ENCODE measurements at regions not wholly inside any gene's neighbourhood (a gene's known extent, or its start where the extent isn't known, plus 50 kb on each side); places are given as distances from the start of the nearest gene placed in this dataset.

- ATAC-seq (ENCODE audit: low read depth) (no peak), DNase-seq (no peak)
- Histone ChIP-seq H3K4me1 (ENCODE audit: control insufficient read depth, insufficient read depth, low read length) (no peaks in the 10 kb centered on the region), H3K9me3 (ENCODE audit: control insufficient read depth, insufficient read depth, low read length) (peaks cover 32% of the 10 kb centered on the region), H3K9me1 (ENCODE audit: insufficient read depth, low read length) (no peaks in the 10 kb centered on the region), H3K56ac (ENCODE audit: extremely low read depth, insufficient read depth, low read length) (no peak overlapping the region), H4K20me1 (ENCODE audit: insufficient read depth, low read length) (no peaks in the 10 kb centered on the region), H2AK9ac (replicated peaks; ENCODE audit: low read depth, low read length, poor library complexity) (no peak overlapping the region), H2BK5ac (ENCODE audit: low read depth, low read length, poor library complexity, severe bottlenecking) (no peak overlapping the region), H2AFZ (replicated peaks; ENCODE audit: low read length, poor library complexity) (no peak overlapping the region), H3K4ac (ENCODE audit: low read depth, low read length) (no peak overlapping the region), H3K23ac (ENCODE audit: low read depth, low read length) (no peak overlapping the region), H3K4me2 (ENCODE audit: low read depth, low read length) (no peak overlapping the region), H4K8ac (ENCODE audit: low read depth in 2 of 2, low read length in 2 of 2) (no peak overlapping the region), H3K27ac (ENCODE audit: insufficient read depth, low read length) (no peak overlapping the region), H2AK5ac (ENCODE audit: low read depth, low read length) (no peak overlapping the region), H2BK15ac (ENCODE audit: low read depth, low read length) (no peak overlapping the region), H3K14ac (replicated peaks; ENCODE audit: low read depth, low read length) (no peak overlapping the region), H3K18ac (ENCODE audit: low read depth, low read length) (no peak overlapping the region), H3K27me3 (ENCODE audit: control insufficient read depth, insufficient read depth, low read length) (no peaks in the 10 kb centered on the region), H3K4me3 (ENCODE audit: insufficient read depth, low read depth, low read length) (no peak overlapping the region), H2BK20ac (ENCODE audit: low read depth, low read length) (no peak overlapping the region), H4K91ac (ENCODE audit: insufficient read depth, low read depth, low read length) (no peak overlapping the region), H3K9ac (ENCODE audit: low read depth, low read length) (no peak overlapping the region), H4K5ac (ENCODE audit: low read depth, low read length) (no peak overlapping the region), H3K79me1 (ENCODE audit: low read depth in 1 of 2, low read length in 2 of 2) (no peaks in the 10 kb centered on the region), H2BK120ac (ENCODE audit: low read depth, low read length) (no peak overlapping the region), H3K36me3 (ENCODE audit: control insufficient read depth, insufficient read depth, low read length) (no peaks in the 10 kb centered on the region)
- TF ChIP-seq CEBPB (IDR thresholded peaks at IDR 0.05; ENCODE audit: low read depth, low read length) (no peak), RAD21 (IDR thresholded peaks at IDR 0.05; ENCODE audit: low read length) (no peak), FOS (IDR thresholded peaks at IDR 0.05; ENCODE audit: low read depth, low read length) (no peak), SMC3 (IDR thresholded peaks at IDR 0.05; ENCODE audit: low read depth, low read length) (no peak), CHD1 (IDR thresholded peaks at IDR 0.05; ENCODE audit: low read depth, low read length) (no peak), RFX5 (IDR thresholded peaks at IDR 0.05; ENCODE audit: low read depth, low read length) (no peak), BHLHE40 (IDR thresholded peaks at IDR 0.05; ENCODE audit: low read depth, low read length) (no peak), NFE2L2 (IDR thresholded peaks at IDR 0.05; ENCODE audit: low read depth, low read length) (no peak), MXI1 (IDR thresholded peaks at IDR 0.05; ENCODE audit: borderline replicate concordance, low read depth, low read length) (no peak), USF2 (IDR thresholded peaks at IDR 0.05; ENCODE audit: low read depth, low read length) (no peak), POLR2A (IDR thresholded peaks at IDR 0.05; ENCODE audit: low read depth, low read length) (no peak), RCOR1 (IDR thresholded peaks at IDR 0.05; ENCODE audit: insufficient replicate concordance, low read length) (no peak), MAFK (IDR thresholded peaks at IDR 0.05; ENCODE audit: low read depth, low read length) (no peak), MAZ (IDR thresholded peaks at IDR 0.05; ENCODE audit: borderline replicate concordance, low read depth, low read length) (no peak), ELK1 (IDR thresholded peaks at IDR 0.05; ENCODE audit: borderline replicate concordance, low read depth, low read length) (no peak), CTCF (conservative IDR thresholded peaks at IDR 0.05; ENCODE audit: low read depth, low read length) (no peak)
- dilution Hi-C loops (cut with HindIII; ENCODE audit: low sequenced_read_pairs, unreplicated experiment) (no loop called here), in situ Hi-C loops (cut with MboI; ENCODE audit: low sequenced_read_pairs) (no loop called here), intact Hi-C loops (cut with micrococcal nuclease) (no loop called here)
- ChIA-PET POLR2A (ENCODE audit: unreplicated experiment) (no interaction called here), CTCF (no interaction called here)
- no TSS peak for BruUV-seq (replicated peaks)
- 76% methylated on average over 4 of the region's 16 CpGs; no CpG with 5 or more reads in 1 of the 2 experiments for WGBS, 2 experiments (ENCODE audit: extremely low coverage in 2 of 2, insufficient read length in 1 of 2)
These were observed 796.6 kb downstream of the TBC1D22A start for GRCh38 chr22:47558828-47559700.

All from IMR-90 (cell line).